ENCODE measurements at regions not wholly inside any gene's neighbourhood (a gene's known extent, or its start where the extent isn't known, plus 50 kb on each side); places are given as distances from the start of the nearest gene placed in this dataset.

DNA sequence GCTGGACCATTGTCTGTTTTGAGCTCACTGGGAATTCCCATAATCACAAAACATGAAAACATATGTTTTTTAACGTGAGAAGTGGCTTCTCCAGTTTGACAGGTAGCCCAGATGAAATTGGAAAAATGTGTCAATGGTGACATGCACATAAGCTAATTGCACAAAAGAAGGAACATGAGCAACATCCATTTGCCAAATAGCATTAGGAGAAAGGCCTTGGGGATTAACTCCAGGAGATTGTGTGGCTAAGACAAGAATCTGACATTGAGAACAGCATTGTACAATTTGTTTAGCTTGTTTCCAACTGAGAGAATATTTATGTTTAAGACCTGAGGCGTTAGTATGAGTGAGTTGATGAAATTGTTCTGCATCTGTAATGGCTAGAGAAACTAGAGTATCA lies 147.0 kb upstream of the API5 start:
- Histone ChIP-seq H3K4me2 (ENCODE audit: low read depth, low read length) (no peak overlapping the region), H3K4me3 (replicated peaks in 1 of 3; ENCODE audit: insufficient read depth in 1 of 3, low read depth in 2 of 3, low read length in 3 of 3) (no peak overlapping the region), H3K27me3 (ENCODE audit: control insufficient read depth in 1 of 2, insufficient read depth in 2 of 2, low read length in 2 of 2) (no peaks in the 10 kb centered on the region), H3K9ac (ENCODE audit: insufficient read depth, low read depth, low read length) (no peak overlapping the region), H4K20me1 (ENCODE audit: insufficient read depth, low read length) (no peaks in the 10 kb centered on the region), H3K4me1 (ENCODE audit: insufficient read depth, low read length) (no peaks in the 10 kb centered on the region), H2AFZ (ENCODE audit: low read length) (no peak overlapping the region), H3K27ac (ENCODE audit: extremely low read length, insufficient read depth, low read length) (no peak overlapping the region), H3K79me2 (ENCODE audit: insufficient read depth, low read length) (no peaks in the 10 kb centered on the region), H3K9me3 (ENCODE audit: low read length) (no peaks in the 10 kb centered on the region), H3K36me3 (replicated peaks in 1 of 2; ENCODE audit: control insufficient read depth in 1 of 2, insufficient read depth in 2 of 2, low read length in 2 of 2) (no peaks in the 10 kb centered on the region)
- DNase-seq (ENCODE audit: low spot score) (no peak), FAIRE-seq (no peak), ATAC-seq (no peak)
- in situ Hi-C loops (cut with HindIII; ENCODE audit: extremely low pct_ligation_motif_present, low pct_unique_long_range_greater_than_20kb) = no loop called here
- TF ChIP-seq NONO (IDR thresholded peaks at IDR 0.05) = no peak
- no peak for TF ChIP-seq NONO (CRISPR knock-in tag; conservative IDR thresholded peaks at IDR 0.05)
- no peak for TF ChIP-seq DNMT1 (CRISPR knock-in tag; IDR thresholded peaks at IDR 0.05)
- no peak for TF ChIP-seq SCMH1 (CRISPR knock-in tag; IDR thresholded peaks at IDR 0.05; ENCODE audit: borderline replicate concordance)
- no peak for TF ChIP-seq HNF4G (IDR thresholded peaks at IDR 0.05; ENCODE audit: borderline replicate concordance, low read depth, low read length)
- TF ChIP-seq HNF4G (CRISPR knock-in tag; IDR thresholded peaks at IDR 0.05; ENCODE audit: borderline replicate concordance, low read depth) = no peak
- TF ChIP-seq SNRNP70 (IDR thresholded peaks at IDR 0.05; ENCODE audit: low read depth, low read length) = no peak
- no peak for TF ChIP-seq YEATS4 (CRISPR knock-in tag; IDR thresholded peaks at IDR 0.05; ENCODE audit: borderline replicate concordance)
- TF ChIP-seq POLR2AphosphoS5 (IDR thresholded peaks at IDR 0.05; ENCODE audit: low read depth, low read length) = no peak
- TF ChIP-seq, protein P1, sequence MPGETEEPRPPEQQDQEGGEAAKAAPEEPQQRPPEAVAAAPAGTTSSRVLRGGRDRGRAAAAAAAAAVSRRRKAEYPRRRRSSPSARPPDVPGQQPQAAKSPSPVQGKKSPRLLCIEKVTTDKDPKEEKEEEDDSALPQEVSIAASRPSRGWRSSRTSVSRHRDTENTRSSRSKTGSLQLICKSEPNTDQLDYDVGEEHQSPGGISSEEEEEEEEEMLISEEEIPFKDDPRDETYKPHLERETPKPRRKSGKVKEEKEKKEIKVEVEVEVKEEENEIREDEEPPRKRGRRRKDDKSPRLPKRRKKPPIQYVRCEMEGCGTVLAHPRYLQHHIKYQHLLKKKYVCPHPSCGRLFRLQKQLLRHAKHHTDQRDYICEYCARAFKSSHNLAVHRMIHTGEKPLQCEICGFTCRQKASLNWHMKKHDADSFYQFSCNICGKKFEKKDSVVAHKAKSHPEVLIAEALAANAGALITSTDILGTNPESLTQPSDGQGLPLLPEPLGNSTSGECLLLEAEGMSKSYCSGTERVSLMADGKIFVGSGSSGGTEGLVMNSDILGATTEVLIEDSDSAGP (CRISPR knock-in tag; IDR thresholded peaks at IDR 0.05; ENCODE audit: borderline replicate concordance) = no peak
- TF ChIP-seq, protein P2, sequence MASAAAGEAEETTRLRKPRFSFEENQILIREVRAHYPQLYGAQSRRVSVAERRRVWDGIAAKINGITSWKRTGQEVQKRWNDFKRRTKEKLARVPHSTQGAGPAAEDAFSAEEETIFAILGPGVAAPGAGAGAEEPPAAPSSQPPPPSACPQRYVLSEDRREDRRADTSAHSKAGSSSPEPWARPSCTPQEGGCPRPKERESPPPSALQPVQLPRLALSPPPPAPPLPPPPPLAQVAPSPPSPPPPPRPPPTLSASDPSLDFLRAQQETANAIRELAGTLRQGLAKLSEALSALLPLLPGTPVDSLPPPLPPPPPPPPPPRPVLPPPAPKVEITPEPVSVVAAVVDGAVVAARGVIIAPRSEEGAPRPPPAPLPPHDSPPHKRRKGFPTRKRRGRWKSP (CRISPR knock-in tag; IDR thresholded peaks at IDR 0.05) = no peak
- TF ChIP-seq IKZF1 (IDR thresholded peaks at IDR 0.05) = no peak
- no peak for TF ChIP-seq PPARG (CRISPR knock-in tag; conservative IDR thresholded peaks at IDR 0.05)
- no TSS peak for BruUV-seq (replicated peaks)
- 0% methylated on average over 2 of the region's 2 CpGs for WGBS (ENCODE audit: low lambda C conversion rate)
- intact Hi-C loops (cut with micrococcal nuclease; ENCODE audit: unreplicated experiment) = no loop called here
- CTCF ChIA-PET (ENCODE audit: low intra/inter-chr PET ratio, low total read pairs) = interaction anchor here (1.4 kb wide), 1 partner anchor 395 kb away, joined by 5 read pairs; no protein-coding TSS in a partner anchor
- POLR2A ChIA-PET = no interaction called here
